ENCODE measurements at regions not wholly inside any gene's neighbourhood (a gene's known extent, or its start where the extent isn't known, plus 50 kb on each side); places are given as distances from the start of the nearest gene placed in this dataset.

- Histone ChIP-seq H3K27me3 (no peaks in the 10 kb centered on the region), H3K36me3 (no peaks in the 10 kb centered on the region), H3K4me1 (no peaks in the 10 kb centered on the region), H3K9me3 (no peaks in the 10 kb centered on the region), H3K4me3 (no peak overlapping the region), H3K27ac (no peak overlapping the region)
- TF ChIP-seq CTCF (IDR thresholded peaks at IDR 0.05), result no peak
- intact Hi-C loops (cut with DNase I), result no loop called here
- DNase-seq (ENCODE audit: low spot score in 2 of 2), result no peak
Measured at GRCh38 chr4:111780965-111781364, 364.3 kb upstream of the FAM241A start.

GRCh38 chr4:111781611-111782010 is 363.6 kb upstream of the FAM241A start:
- Histone ChIP-seq H3K4me1 (no peaks in the 10 kb centered on the region), H3K9me3 (no peaks in the 10 kb centered on the region), H3K27ac (no peak overlapping the region), H3K4me3 (no peak overlapping the region), H3K27me3 (no peaks in the 10 kb centered on the region), H3K36me3 (no peaks in the 10 kb centered on the region)
- DNase-seq (ENCODE audit: low spot score in 2 of 2), result no peak
- intact Hi-C loops (cut with DNase I), result no loop called here
- no peak for TF ChIP-seq CTCF (IDR thresholded peaks at IDR 0.05)

GRCh38 chr4:111788099-111788498 is 357.2 kb upstream of the FAM241A start:
- TF ChIP-seq CTCF (IDR thresholded peaks at IDR 0.05), result no peak
- intact Hi-C loops (cut with DNase I), result no loop called here

GRCh38 chr4:111789901-111790640 is 355.2 kb upstream of the FAM241A start:
- TF ChIP-seq CTCF (IDR thresholded peaks at IDR 0.05), result no peak
- Histone ChIP-seq H3K27ac (no peak overlapping the region), H3K27me3 (no peaks in the 10 kb centered on the region), H3K9me3 (no peaks in the 10 kb centered on the region), H3K36me3 (no peaks in the 10 kb centered on the region), H3K4me1 (no peaks in the 10 kb centered on the region), H3K4me3 (no peak overlapping the region)
- no peak for DNase-seq (ENCODE audit: low spot score in 2 of 2)
- intact Hi-C loops (cut with DNase I), result no loop called here

More at GRCh38 chr4:111788099-111788498, 357.2 kb upstream of the FAM241A start:
- Histone ChIP-seq H3K9me3 (no peaks in the 10 kb centered on the region), H3K36me3 (no peaks in the 10 kb centered on the region), H3K4me1 (no peaks in the 10 kb centered on the region), H3K27me3 (no peaks in the 10 kb centered on the region), H3K4me3 (no peak overlapping the region), H3K27ac (no peak overlapping the region)
- DNase-seq (ENCODE audit: low spot score in 2 of 2), result no peak

GRCh38 chr4:111792632-111793031 is 352.6 kb upstream of the FAM241A start:
- no peak overlapping the region for H3K4me3 ChIP-seq
- no peaks in the 10 kb centered on the region for H3K4me1 ChIP-seq
- intact Hi-C loops (cut with DNase I), result no loop called here
- H3K27ac ChIP-seq, result no peak overlapping the region
- no peak for DNase-seq (ENCODE audit: low spot score in 2 of 2)
- TF ChIP-seq CTCF (IDR thresholded peaks at IDR 0.05), result no peak
- no peaks in the 10 kb centered on the region for H3K9me3 ChIP-seq
- H3K36me3 ChIP-seq, result no peaks in the 10 kb centered on the region
- no peaks in the 10 kb centered on the region for H3K27me3 ChIP-seq
